ENCODE measurements at regions not wholly inside any gene's neighbourhood (a gene's known extent, or its start where the extent isn't known, plus 50 kb on each side); places are given as distances from the start of the nearest gene placed in this dataset.

- TF ChIP-seq MLX (CRISPR knock-in tag; IDR thresholded peaks at IDR 0.05) (no peak), CTCF (CRISPR knock-in tag; IDR thresholded peaks at IDR 0.05) (no peak), ZKSCAN5 (CRISPR knock-in tag; IDR thresholded peaks at IDR 0.05) (no peak), KDM1A (CRISPR knock-in tag; IDR thresholded peaks at IDR 0.05) (no peak), ZNF574 (CRISPR knock-in tag; IDR thresholded peaks at IDR 0.05) (no peak), FOSL1 (CRISPR knock-in tag; IDR thresholded peaks at IDR 0.05; ENCODE audit: borderline replicate concordance) (no peak), POLR2A (IDR thresholded peaks at IDR 0.05; ENCODE audit: insufficient read depth in 1 of 2, low read depth in 2 of 2, low read length in 2 of 2) (no peak), FOXA3 (CRISPR knock-in tag; IDR thresholded peaks at IDR 0.05) (no peak), ZNF543 (CRISPR knock-in tag; IDR thresholded peaks at IDR 0.05) (no peak), PRDM15 (CRISPR knock-in tag; IDR thresholded peaks at IDR 0.05) (no peak), BCL3 (CRISPR knock-in tag; IDR thresholded peaks at IDR 0.05) (no peak)
Measured at GRCh38 chr18:64276311-64277090, 127.6 kb upstream of the LINC00305 start.
